ELF-1 (cell line): ENCODE measurements at regions not wholly inside any gene's neighbourhood (a gene's known extent, or its start where the extent isn't known, plus 50 kb on each side); places are given as distances from the start of the nearest gene placed in this dataset.
A peak's percentile ranks its signal among the peaks of the same experiment; 100 is the strongest.

Experiments used
- DNase-seq: peaks from one replicate; pipeline ENCODE4 v3.0.0-alpha.2; 2016; ENCODE audit warnings: low read depth, low spot score

GRCh38 chr2:238963161-238963970 lies 115.5 kb downstream of the TWIST2 start:
- peak; percentile 72 for DNase-seq

GRCh38 chr2:238963971-238964328 lies 116.1 kb downstream of the TWIST2 start:
- no peak for DNase-seq

GRCh38 chr2:238964544-238965067 lies 116.7 kb downstream of the TWIST2 start:
- DNase-seq, result no peak

- no peak for DNase-seq
Observed at GRCh38 chr2:238965371-238966071, 117.6 kb downstream of the TWIST2 start.

- DNase-seq, result no peak
Observed at GRCh38 chr2:238966072-238966937, 118.4 kb downstream of the TWIST2 start.

GRCh38 chr2:238967031-238967977 lies 119.4 kb downstream of the TWIST2 start:
- DNase-seq, result peak; percentile 51

GRCh38 chr2:238967978-238968360 lies 120.1 kb downstream of the TWIST2 start:
- no peak for DNase-seq

- no peak for DNase-seq
Observed at GRCh38 chr2:238968616-238969384, 120.9 kb downstream of the TWIST2 start.

- no peak for DNase-seq
Observed at GRCh38 chr2:238969857-238970256, 122.0 kb downstream of the TWIST2 start.

- peak; percentile 85 for DNase-seq
Observed at GRCh38 chr2:238970553-238971081, 122.7 kb downstream of the TWIST2 start.

- DNase-seq, result no peak
Observed at GRCh38 chr2:238971318-238972145, 123.6 kb downstream of the TWIST2 start.

- DNase-seq, result no peak
Observed at GRCh38 chr2:238972146-238972445, 124.2 kb downstream of the TWIST2 start.

- DNase-seq, result peak; percentile 56
Observed at GRCh38 chr2:238973038-238973739, 125.3 kb downstream of the TWIST2 start.

GRCh38 chr2:238974081-238974480 lies 126.2 kb downstream of the TWIST2 start:
- no peak for DNase-seq

- peak; percentile 33 for DNase-seq
Observed at GRCh38 chr2:238974501-238975166, 126.7 kb downstream of the TWIST2 start.

- no peak for DNase-seq
Observed at GRCh38 chr2:238975408-238975807, 127.5 kb downstream of the TWIST2 start.

- DNase-seq, result no peak
Observed at GRCh38 chr2:238978497-238978896, 130.6 kb downstream of the TWIST2 start.

GRCh38 chr2:238979636-238980035 lies 131.8 kb downstream of the TWIST2 start:
- no peak for DNase-seq
